GM19467 (cell line): ENCODE measurements at regions not wholly inside any gene's neighbourhood (a gene's known extent, or its start where the extent isn't known, plus 50 kb on each side); places are given as distances from the start of the nearest gene placed in this dataset.

Source experiments
- ATAC-seq: cut with Tn5 transposase; IDR thresholded peaks from one replicate; pipeline ENCODE4 v1.9.1; 2021; ENCODE audit warnings: mild to moderate bottlenecking, moderate library complexity; ENCODE audit not compliant: unreplicated experiment

- no peak for ATAC-seq
Measured at GRCh38 chr3:5787861-5788488, 600.5 kb downstream of the EDEM1 start.

GRCh38 chr3:5788496-5788895, 601.0 kb downstream of the EDEM1 start:
- ATAC-seq = no peak

GRCh38 chr3:5791558-5791957, 604.1 kb downstream of the EDEM1 start:
- no peak for ATAC-seq

GRCh38 chr3:5796541-5796940, 609.0 kb downstream of the EDEM1 start:
- ATAC-seq = no peak

- no peak for ATAC-seq
Measured at GRCh38 chr3:5798809-5799208, 611.3 kb downstream of the EDEM1 start.

GRCh38 chr3:5799398-5799797, 611.9 kb downstream of the EDEM1 start:
- no peak for ATAC-seq

- no peak for ATAC-seq
Measured at GRCh38 chr3:5800965-5801364, 613.5 kb downstream of the EDEM1 start.

- no peak for ATAC-seq
Measured at GRCh38 chr3:5806192-5806591, 618.7 kb downstream of the EDEM1 start.

GRCh38 chr3:5809586-5810246, 622.2 kb downstream of the EDEM1 start:
- ATAC-seq = no peak

GRCh38 chr3:5811016-5811415, 623.5 kb downstream of the EDEM1 start:
- no peak for ATAC-seq

- ATAC-seq = no peak
Measured at GRCh38 chr3:5813521-5813920, 626.0 kb downstream of the EDEM1 start.

GRCh38 chr3:5822843-5823242, 635.3 kb downstream of the EDEM1 start:
- no peak for ATAC-seq

- ATAC-seq = no peak
Measured at GRCh38 chr3:5826467-5826866, 639.0 kb downstream of the EDEM1 start.

- ATAC-seq = no peak
Measured at GRCh38 chr3:5828251-5828650, 640.7 kb downstream of the EDEM1 start.

GRCh38 chr3:5840056-5840455, 652.5 kb downstream of the EDEM1 start:
- ATAC-seq = no peak

GRCh38 chr3:5841599-5841998, 654.1 kb downstream of the EDEM1 start:
- no peak for ATAC-seq

- ATAC-seq = no peak
Measured at GRCh38 chr3:5846261-5846660, 658.8 kb downstream of the EDEM1 start.

GRCh38 chr3:5861151-5861550, 673.6 kb downstream of the EDEM1 start:
- no peak for ATAC-seq

GRCh38 chr3:5874931-5875341, 687.4 kb downstream of the EDEM1 start:
- no peak for ATAC-seq

- ATAC-seq = no peak
Measured at GRCh38 chr3:5888851-5889250, 701.3 kb downstream of the EDEM1 start.

- no peak for ATAC-seq
Measured at GRCh38 chr3:5889374-5889773, 701.9 kb downstream of the EDEM1 start.

GRCh38 chr3:5891711-5892110, 704.2 kb downstream of the EDEM1 start:
- no peak for ATAC-seq

- ATAC-seq = no peak
Measured at GRCh38 chr3:5898106-5898505, 710.6 kb downstream of the EDEM1 start.
